ENCODE measurements at regions not wholly inside any gene's neighbourhood (a gene's known extent, or its start where the extent isn't known, plus 50 kb on each side); places are given as distances from the start of the nearest gene placed in this dataset.

DNA sequence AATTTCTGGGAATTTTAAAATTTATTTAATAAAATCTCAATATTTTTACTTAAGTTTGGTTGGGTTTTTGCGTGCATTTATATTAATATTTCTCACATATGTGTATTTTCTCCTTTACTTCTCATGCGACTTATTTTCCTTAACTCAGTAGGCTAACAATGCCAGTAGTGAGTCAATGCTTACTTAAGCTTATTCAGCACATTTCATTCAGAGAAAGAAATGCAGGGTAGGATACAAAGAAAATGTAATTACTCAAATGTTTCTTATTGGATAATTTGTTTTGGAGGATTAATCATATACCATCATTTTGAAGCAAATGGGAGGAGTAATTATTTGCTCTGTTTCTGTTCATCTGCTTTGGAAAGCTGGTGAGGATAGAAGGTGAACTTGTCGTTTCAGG is 623.5 kb downstream of the POM121L12 start:
- CTCF ChIA-PET = no interaction called here
- Mint-ChIP-seq H3K27me3 (ENCODE audit: low read depth) (no peaks in the 10 kb centered on the region), H3K4me1 (peaks cover 4% of the 10 kb centered on the region), H3K4me3 (no peak overlapping the region), H3K27ac (no peak overlapping the region), H3K9me3 (peaks cover 7% of the 10 kb centered on the region), H3K36me3 (no peaks in the 10 kb centered on the region)
- no peak for TF ChIP-seq KAT7 (CRISPR knock-in tag; IDR thresholded peaks at IDR 0.05; ENCODE audit: borderline replicate concordance)
- no peak for TF ChIP-seq JAZF1 (CRISPR knock-in tag; IDR thresholded peaks at IDR 0.05)
- TF ChIP-seq, protein P1, sequence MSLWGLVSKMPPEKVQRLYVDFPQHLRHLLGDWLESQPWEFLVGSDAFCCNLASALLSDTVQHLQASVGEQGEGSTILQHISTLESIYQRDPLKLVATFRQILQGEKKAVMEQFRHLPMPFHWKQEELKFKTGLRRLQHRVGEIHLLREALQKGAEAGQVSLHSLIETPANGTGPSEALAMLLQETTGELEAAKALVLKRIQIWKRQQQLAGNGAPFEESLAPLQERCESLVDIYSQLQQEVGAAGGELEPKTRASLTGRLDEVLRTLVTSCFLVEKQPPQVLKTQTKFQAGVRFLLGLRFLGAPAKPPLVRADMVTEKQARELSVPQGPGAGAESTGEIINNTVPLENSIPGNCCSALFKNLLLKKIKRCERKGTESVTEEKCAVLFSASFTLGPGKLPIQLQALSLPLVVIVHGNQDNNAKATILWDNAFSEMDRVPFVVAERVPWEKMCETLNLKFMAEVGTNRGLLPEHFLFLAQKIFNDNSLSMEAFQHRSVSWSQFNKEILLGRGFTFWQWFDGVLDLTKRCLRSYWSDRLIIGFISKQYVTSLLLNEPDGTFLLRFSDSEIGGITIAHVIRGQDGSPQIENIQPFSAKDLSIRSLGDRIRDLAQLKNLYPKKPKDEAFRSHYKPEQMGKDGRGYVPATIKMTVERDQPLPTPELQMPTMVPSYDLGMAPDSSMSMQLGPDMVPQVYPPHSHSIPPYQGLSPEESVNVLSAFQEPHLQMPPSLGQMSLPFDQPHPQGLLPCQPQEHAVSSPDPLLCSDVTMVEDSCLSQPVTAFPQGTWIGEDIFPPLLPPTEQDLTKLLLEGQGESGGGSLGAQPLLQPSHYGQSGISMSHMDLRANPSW (CRISPR knock-in tag; conservative IDR thresholded peaks at IDR 0.05; ENCODE audit: low read depth) = no peak
- TF ChIP-seq, protein P2, sequence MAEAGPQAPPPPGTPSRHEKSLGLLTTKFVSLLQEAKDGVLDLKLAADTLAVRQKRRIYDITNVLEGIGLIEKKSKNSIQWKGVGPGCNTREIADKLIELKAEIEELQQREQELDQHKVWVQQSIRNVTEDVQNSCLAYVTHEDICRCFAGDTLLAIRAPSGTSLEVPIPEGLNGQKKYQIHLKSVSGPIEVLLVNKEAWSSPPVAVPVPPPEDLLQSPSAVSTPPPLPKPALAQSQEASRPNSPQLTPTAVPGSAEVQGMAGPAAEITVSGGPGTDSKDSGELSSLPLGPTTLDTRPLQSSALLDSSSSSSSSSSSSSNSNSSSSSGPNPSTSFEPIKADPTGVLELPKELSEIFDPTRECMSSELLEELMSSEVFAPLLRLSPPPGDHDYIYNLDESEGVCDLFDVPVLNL (CRISPR knock-in tag; IDR thresholded peaks at IDR 0.05; ENCODE audit: borderline replicate concordance, low read depth) = no peak
- TF ChIP-seq NFATC4 (CRISPR knock-in tag; IDR thresholded peaks at IDR 0.05) = no peak
- TF ChIP-seq, protein P3, sequence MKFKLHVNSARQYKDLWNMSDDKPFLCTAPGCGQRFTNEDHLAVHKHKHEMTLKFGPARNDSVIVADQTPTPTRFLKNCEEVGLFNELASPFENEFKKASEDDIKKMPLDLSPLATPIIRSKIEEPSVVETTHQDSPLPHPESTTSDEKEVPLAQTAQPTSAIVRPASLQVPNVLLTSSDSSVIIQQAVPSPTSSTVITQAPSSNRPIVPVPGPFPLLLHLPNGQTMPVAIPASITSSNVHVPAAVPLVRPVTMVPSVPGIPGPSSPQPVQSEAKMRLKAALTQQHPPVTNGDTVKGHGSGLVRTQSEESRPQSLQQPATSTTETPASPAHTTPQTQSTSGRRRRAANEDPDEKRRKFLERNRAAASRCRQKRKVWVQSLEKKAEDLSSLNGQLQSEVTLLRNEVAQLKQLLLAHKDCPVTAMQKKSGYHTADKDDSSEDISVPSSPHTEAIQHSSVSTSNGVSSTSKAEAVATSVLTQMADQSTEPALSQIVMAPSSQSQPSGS (CRISPR knock-in tag; IDR thresholded peaks at IDR 0.05; ENCODE audit: borderline replicate concordance, low read depth) = no peak
- TF ChIP-seq, protein P4, sequence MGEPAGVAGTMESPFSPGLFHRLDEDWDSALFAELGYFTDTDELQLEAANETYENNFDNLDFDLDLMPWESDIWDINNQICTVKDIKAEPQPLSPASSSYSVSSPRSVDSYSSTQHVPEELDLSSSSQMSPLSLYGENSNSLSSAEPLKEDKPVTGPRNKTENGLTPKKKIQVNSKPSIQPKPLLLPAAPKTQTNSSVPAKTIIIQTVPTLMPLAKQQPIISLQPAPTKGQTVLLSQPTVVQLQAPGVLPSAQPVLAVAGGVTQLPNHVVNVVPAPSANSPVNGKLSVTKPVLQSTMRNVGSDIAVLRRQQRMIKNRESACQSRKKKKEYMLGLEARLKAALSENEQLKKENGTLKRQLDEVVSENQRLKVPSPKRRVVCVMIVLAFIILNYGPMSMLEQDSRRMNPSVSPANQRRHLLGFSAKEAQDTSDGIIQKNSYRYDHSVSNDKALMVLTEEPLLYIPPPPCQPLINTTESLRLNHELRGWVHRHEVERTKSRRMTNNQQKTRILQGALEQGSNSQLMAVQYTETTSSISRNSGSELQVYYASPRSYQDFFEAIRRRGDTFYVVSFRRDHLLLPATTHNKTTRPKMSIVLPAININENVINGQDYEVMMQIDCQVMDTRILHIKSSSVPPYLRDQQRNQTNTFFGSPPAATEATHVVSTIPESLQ (CRISPR knock-in tag; IDR thresholded peaks at IDR 0.05) = no peak
- no peak for TF ChIP-seq GTF2I (CRISPR knock-in tag; conservative IDR thresholded peaks at IDR 0.05)
- no peak for TF ChIP-seq CREB1 (CRISPR knock-in tag; IDR thresholded peaks at IDR 0.05)
- no peak for TF ChIP-seq ZNF121 (CRISPR knock-in tag; IDR thresholded peaks at IDR 0.05)
- TF ChIP-seq, protein P5, sequence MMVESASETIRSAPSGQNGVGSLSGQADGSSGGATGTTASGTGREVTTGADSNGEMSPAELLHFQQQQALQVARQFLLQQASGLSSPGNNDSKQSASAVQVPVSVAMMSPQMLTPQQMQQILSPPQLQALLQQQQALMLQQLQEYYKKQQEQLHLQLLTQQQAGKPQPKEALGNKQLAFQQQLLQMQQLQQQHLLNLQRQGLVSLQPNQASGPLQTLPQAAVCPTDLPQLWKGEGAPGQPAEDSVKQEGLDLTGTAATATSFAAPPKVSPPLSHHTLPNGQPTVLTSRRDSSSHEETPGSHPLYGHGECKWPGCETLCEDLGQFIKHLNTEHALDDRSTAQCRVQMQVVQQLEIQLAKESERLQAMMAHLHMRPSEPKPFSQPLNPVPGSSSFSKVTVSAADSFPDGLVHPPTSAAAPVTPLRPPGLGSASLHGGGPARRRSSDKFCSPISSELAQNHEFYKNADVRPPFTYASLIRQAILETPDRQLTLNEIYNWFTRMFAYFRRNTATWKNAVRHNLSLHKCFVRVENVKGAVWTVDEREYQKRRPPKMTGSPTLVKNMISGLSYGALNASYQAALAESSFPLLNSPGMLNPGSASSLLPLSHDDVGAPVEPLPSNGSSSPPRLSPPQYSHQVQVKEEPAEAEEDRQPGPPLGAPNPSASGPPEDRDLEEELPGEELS (CRISPR knock-in tag; IDR thresholded peaks at IDR 0.05) = no peak
- no peak for TF ChIP-seq ESRRA (CRISPR knock-in tag; IDR thresholded peaks at IDR 0.05; ENCODE audit: borderline replicate concordance)
- no peak for TF ChIP-seq NFE2L1 (CRISPR knock-in tag; IDR thresholded peaks at IDR 0.05)
- no peak for TF ChIP-seq FOXK1 (CRISPR knock-in tag; IDR thresholded peaks at IDR 0.05)
- TF ChIP-seq HMGA2 (CRISPR knock-in tag; IDR thresholded peaks at IDR 0.05) = no peak
- TF ChIP-seq, protein P6, sequence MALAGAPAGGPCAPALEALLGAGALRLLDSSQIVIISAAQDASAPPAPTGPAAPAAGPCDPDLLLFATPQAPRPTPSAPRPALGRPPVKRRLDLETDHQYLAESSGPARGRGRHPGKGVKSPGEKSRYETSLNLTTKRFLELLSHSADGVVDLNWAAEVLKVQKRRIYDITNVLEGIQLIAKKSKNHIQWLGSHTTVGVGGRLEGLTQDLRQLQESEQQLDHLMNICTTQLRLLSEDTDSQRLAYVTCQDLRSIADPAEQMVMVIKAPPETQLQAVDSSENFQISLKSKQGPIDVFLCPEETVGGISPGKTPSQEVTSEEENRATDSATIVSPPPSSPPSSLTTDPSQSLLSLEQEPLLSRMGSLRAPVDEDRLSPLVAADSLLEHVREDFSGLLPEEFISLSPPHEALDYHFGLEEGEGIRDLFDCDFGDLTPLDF (CRISPR knock-in tag; IDR thresholded peaks at IDR 0.05) = no peak
- TF ChIP-seq, protein P7, sequence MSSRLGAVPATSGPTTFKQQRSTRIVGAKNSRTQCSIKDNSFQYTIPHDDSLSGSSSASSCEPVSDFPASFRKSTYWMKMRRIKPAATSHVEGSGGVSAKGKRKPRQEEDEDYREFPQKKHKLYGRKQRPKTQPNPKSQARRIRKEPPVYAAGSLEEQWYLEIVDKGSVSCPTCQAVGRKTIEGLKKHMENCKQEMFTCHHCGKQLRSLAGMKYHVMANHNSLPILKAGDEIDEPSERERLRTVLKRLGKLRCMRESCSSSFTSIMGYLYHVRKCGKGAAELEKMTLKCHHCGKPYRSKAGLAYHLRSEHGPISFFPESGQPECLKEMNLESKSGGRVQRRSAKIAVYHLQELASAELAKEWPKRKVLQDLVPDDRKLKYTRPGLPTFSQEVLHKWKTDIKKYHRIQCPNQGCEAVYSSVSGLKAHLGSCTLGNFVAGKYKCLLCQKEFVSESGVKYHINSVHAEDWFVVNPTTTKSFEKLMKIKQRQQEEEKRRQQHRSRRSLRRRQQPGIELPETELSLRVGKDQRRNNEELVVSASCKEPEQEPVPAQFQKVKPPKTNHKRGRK (CRISPR knock-in tag; IDR thresholded peaks at IDR 0.05; ENCODE audit: borderline replicate concordance) = no peak
- TF ChIP-seq, protein P8, sequence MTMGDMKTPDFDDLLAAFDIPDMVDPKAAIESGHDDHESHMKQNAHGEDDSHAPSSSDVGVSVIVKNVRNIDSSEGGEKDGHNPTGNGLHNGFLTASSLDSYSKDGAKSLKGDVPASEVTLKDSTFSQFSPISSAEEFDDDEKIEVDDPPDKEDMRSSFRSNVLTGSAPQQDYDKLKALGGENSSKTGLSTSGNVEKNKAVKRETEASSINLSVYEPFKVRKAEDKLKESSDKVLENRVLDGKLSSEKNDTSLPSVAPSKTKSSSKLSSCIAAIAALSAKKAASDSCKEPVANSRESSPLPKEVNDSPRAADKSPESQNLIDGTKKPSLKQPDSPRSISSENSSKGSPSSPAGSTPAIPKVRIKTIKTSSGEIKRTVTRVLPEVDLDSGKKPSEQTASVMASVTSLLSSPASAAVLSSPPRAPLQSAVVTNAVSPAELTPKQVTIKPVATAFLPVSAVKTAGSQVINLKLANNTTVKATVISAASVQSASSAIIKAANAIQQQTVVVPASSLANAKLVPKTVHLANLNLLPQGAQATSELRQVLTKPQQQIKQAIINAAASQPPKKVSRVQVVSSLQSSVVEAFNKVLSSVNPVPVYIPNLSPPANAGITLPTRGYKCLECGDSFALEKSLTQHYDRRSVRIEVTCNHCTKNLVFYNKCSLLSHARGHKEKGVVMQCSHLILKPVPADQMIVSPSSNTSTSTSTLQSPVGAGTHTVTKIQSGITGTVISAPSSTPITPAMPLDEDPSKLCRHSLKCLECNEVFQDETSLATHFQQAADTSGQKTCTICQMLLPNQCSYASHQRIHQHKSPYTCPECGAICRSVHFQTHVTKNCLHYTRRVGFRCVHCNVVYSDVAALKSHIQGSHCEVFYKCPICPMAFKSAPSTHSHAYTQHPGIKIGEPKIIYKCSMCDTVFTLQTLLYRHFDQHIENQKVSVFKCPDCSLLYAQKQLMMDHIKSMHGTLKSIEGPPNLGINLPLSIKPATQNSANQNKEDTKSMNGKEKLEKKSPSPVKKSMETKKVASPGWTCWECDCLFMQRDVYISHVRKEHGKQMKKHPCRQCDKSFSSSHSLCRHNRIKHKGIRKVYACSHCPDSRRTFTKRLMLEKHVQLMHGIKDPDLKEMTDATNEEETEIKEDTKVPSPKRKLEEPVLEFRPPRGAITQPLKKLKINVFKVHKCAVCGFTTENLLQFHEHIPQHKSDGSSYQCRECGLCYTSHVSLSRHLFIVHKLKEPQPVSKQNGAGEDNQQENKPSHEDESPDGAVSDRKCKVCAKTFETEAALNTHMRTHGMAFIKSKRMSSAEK (CRISPR knock-in tag; IDR thresholded peaks at IDR 0.05; ENCODE audit: borderline replicate concordance) = no peak
- no peak for TF ChIP-seq TEAD1 (CRISPR knock-in tag; IDR thresholded peaks at IDR 0.05)
- DNase-seq (ENCODE audit: low spot score) (no peak), ATAC-seq (no peak)
- POLR2A ChIA-PET = no interaction called here

All from WTC11 (cell line).